SU-DHL-6 (cell line): ENCODE measurements at regions not wholly inside any gene's neighbourhood (a gene's known extent, or its start where the extent isn't known, plus 50 kb on each side); places are given as distances from the start of the nearest gene placed in this dataset.

Experiments
- CTCF ChIP-seq: fragments of 200-600 bp; sonication (generic); IDR thresholded peaks from one replicate; pipeline ENCODE4 v1.5.1; 2017; ENCODE audit warnings: antibody characterized with exemption, mild to moderate bottlenecking, low read length, moderate library complexity; ENCODE audit not compliant: insufficient read depth, poor library complexity, severe bottlenecking
- EZH2phosphoT487 ChIP-seq: fragments of 200-600 bp; sonication (generic), shearing (Covaris generic); conservative IDR thresholded peaks from 2 replicates; pipeline ENCODE4 v1.6.1; 2018; ENCODE audit warnings: mild to moderate bottlenecking, antibody characterized with exemption, low read length, moderate library complexity, mixed read lengths

- no peak for TF ChIP-seq CTCF
- no peak for TF ChIP-seq EZH2phosphoT487
These were observed 108.6 kb upstream of the CDH6 start for GRCh38 chr5:31084871-31085270.
